Stimulated activated effector memory CD8-positive, alpha-beta T cell treated with anti-CD3 and anti-CD28 coated beads, Interleukin-12 subunit alpha, Interleukin-12 subunit beta, amount 100 ng/mL, for 72 hours (primary cell): ENCODE measurements at regions not wholly inside any gene's neighbourhood (a gene's known extent, or its start where the extent isn't known, plus 50 kb on each side); places are given as distances from the start of the nearest gene placed in this dataset.
"Not testable (repeated sequence)": the region's sequence is repeated elsewhere in the genome, so short reads cannot be mapped to it uniquely, and the experiment has no call there.

ENCODE experiments used
- ATAC-seq: fragments of 150-1000 bp; cut with Tn5 transposase; 2 replicates; pipeline ENCODE4 v1.10.0; 2021
- DNase-seq, 2 donors: peaks; one replicate each; pipeline ENCODE4 v3.0.0; 2021 to 2022; ENCODE audit warnings: low spot score in 2 of 2
- H3K27ac Mint-ChIP-seq: one replicate; pipeline ENCODE4 v1.8.0; 2022; ENCODE audit warnings: mild to moderate bottlenecking, mixed read lengths
- H3K36me3 Mint-ChIP-seq: one replicate; pipeline ENCODE4 v1.8.0; 2022; ENCODE audit warnings: mild to moderate bottlenecking, mixed read lengths
- H3K4me1 Mint-ChIP-seq: one replicate; pipeline ENCODE4 v1.8.0; 2022; ENCODE audit warnings: mixed read lengths
- H3K4me3 Mint-ChIP-seq: one replicate; pipeline ENCODE4 v1.8.0; 2022; ENCODE audit warnings: mild to moderate bottlenecking, mixed read lengths
- H3K9me3 Mint-ChIP-seq: one replicate; pipeline ENCODE4 v1.8.0; 2022; ENCODE audit warnings: mixed read lengths

GRCh38 chr13:83681547-83681946 is 200.7 kb downstream of the SLITRK1 start:
- Mint-ChIP-seq H3K27ac (no peak overlapping the region), H3K36me3 (no peaks in the 10 kb centered on the region), H3K9me3 (peaks cover 4% of the 10 kb centered on the region), H3K4me3 (no peak overlapping the region), H3K4me1 (no peaks in the 10 kb centered on the region)
- no peak for ATAC-seq
- DNase-seq = no peak

- H3K4me1 Mint-ChIP-seq = no peaks in the 10 kb centered on the region
- H3K4me3 Mint-ChIP-seq = no peak overlapping the region
- H3K27ac Mint-ChIP-seq = no peak overlapping the region
- DNase-seq = no peak
- ATAC-seq = no peak
- no peaks in the 10 kb centered on the region for H3K36me3 Mint-ChIP-seq
- peaks cover 3% of the 10 kb centered on the region for H3K9me3 Mint-ChIP-seq
Observed at GRCh38 chr13:83677985-83678384, 204.3 kb downstream of the SLITRK1 start.

DNA sequence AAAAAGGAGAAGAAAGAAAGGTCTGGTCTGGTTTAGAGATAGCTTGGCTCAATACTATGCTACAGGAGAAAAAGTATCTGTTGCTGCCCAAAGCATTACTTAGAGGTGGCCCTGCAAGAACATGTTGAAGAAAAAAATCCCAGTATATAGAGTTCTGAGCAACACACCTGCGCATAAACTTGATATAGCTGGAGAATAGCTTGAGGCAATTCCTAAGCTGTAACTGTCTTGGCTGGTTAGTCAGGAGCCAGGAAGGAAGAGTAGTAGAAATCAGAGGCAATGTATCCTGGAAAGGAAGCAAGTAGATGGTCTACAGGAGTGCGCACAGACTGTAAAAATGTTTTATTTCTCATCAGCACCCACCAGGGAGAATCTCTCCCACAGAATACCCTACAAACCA is 209.7 kb downstream of the SLITRK1 start:
- H3K27ac Mint-ChIP-seq = no peak overlapping the region
- no peaks in the 10 kb centered on the region for H3K36me3 Mint-ChIP-seq
- DNase-seq = no peak
- H3K4me3 Mint-ChIP-seq = no peak overlapping the region
- ATAC-seq = no peak
- H3K4me1 Mint-ChIP-seq = no peaks in the 10 kb centered on the region
- H3K9me3 Mint-ChIP-seq = peaks cover 13% of the 10 kb centered on the region

- Mint-ChIP-seq H3K9me3 (peaks cover 9% of the 10 kb centered on the region), H3K36me3 (no peaks in the 10 kb centered on the region), H3K4me1 (no peaks in the 10 kb centered on the region), H3K27ac (no peak overlapping the region), H3K4me3 (no peak overlapping the region)
- ATAC-seq (no peak), DNase-seq (no peak)
Observed at GRCh38 chr13:83667606-83668005, 214.7 kb downstream of the SLITRK1 start.

DNA sequence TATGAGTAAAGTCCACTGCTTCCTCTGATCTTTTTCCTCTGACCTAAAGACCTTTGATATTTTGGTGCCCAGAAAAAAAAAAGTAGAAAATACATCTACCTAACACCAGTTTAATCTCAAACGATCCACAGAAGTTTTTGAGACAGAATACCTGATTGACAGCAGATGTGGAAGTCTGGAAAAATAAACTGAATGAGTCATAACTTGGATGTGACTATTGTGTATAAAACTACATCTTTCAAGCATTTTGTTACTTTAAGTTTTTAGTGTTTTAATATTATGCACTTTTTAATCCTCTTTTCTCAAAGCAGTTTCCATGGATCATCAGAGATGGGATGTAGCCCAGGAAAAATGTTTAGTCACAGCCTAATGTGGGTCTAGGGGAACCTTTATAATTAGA is 216.1 kb downstream of the SLITRK1 start:
- peaks cover 9% of the 10 kb centered on the region for H3K9me3 Mint-ChIP-seq
- no peak overlapping the region for H3K4me3 Mint-ChIP-seq
- no peaks in the 10 kb centered on the region for H3K4me1 Mint-ChIP-seq
- H3K27ac Mint-ChIP-seq = no peak overlapping the region
- ATAC-seq (no peak), DNase-seq (no peak)
- H3K36me3 Mint-ChIP-seq = no peaks in the 10 kb centered on the region

DNA sequence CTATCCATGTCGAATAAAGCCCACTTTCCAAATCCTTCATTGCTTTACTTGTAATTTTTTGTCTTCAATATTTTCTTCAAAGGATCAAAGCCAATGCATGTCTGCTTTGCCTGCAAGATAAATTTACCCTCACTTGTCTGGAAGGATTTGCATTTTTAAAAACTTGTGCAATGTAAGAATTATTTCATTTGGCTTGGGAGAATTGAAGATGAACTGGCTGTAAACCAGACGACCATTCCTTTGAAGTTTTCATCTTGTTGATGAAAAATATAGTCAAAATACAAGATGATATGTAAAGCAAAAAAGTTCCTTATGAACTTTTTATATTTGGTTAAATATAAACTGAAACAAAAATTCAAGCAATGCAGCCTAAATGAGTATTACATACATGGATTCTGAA is 225.0 kb downstream of the SLITRK1 start:
- Mint-ChIP-seq H3K36me3 (no peaks in the 10 kb centered on the region), H3K4me3 (no peak overlapping the region), H3K27ac (no peak overlapping the region), H3K9me3 (no peaks in the 10 kb centered on the region), H3K4me1 (no peaks in the 10 kb centered on the region)
- DNase-seq (no peak), ATAC-seq (no peak)

GRCh38 chr13:83642617-83643016 is 239.7 kb downstream of the SLITRK1 start:
- H3K9me3 Mint-ChIP-seq = peaks cover 20% of the 10 kb centered on the region
- not testable (repeated sequence) for H3K4me1 Mint-ChIP-seq, H3K27ac Mint-ChIP-seq, DNase-seq, ATAC-seq, H3K36me3 Mint-ChIP-seq, H3K4me3 Mint-ChIP-seq

DNA sequence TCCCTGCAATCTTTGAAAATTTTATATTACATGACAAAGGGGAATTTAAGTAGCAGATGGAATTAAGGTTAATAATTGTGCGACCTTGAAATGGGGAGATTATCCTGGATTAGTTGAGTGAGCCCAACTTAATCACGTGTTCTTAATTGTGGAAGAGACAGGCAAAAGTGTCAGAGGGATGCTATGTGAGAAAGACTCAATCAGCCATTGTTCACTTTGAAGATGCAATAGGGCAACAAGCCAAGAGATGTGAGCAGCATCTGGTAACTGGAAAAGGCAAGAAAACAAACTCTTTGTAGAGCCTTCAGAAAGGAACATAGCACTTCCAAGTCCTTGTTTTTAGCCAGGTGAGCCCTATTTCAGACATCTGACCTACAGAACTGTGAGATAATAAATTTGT is 247.7 kb downstream of the SLITRK1 start:
- H3K4me1 Mint-ChIP-seq = no peaks in the 10 kb centered on the region
- H3K27ac Mint-ChIP-seq = no peak overlapping the region
- no peaks in the 10 kb centered on the region for H3K36me3 Mint-ChIP-seq
- DNase-seq (no peak), ATAC-seq (no peak)
- no peak overlapping the region for H3K4me3 Mint-ChIP-seq
- peaks cover 3% of the 10 kb centered on the region for H3K9me3 Mint-ChIP-seq

GRCh38 chr13:83633746-83634145 is 248.5 kb downstream of the SLITRK1 start:
- Mint-ChIP-seq H3K4me1 (no peaks in the 10 kb centered on the region), H3K27ac (no peak overlapping the region), H3K36me3 (no peaks in the 10 kb centered on the region), H3K9me3 (no peaks in the 10 kb centered on the region), H3K4me3 (no peak overlapping the region)
- ATAC-seq (no peak), DNase-seq (no peak)

DNA sequence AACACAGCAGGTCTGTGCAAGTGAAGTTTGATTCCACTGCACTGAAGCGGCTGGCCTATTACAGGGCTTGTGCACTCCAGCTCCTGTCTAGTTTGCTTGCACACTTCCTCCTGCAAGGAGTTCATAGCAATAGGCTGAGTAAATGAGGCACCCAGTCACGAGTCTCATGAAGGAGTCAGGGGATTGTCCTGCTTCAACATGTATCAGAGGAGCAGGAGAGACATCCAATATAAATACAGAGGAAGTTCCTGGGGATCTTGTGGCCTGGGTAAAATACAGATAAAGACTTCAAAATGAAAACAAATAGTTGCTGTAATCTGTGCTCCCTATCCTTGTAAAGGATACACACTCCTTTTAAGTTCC is 259.9 kb downstream of the SLITRK1 start:
- no peak for ATAC-seq
- Mint-ChIP-seq H3K9me3 (no peaks in the 10 kb centered on the region), H3K36me3 (no peaks in the 10 kb centered on the region), H3K4me1 (no peaks in the 10 kb centered on the region), H3K27ac (no peak overlapping the region), H3K4me3 (no peak overlapping the region)
- DNase-seq = no peak

DNA sequence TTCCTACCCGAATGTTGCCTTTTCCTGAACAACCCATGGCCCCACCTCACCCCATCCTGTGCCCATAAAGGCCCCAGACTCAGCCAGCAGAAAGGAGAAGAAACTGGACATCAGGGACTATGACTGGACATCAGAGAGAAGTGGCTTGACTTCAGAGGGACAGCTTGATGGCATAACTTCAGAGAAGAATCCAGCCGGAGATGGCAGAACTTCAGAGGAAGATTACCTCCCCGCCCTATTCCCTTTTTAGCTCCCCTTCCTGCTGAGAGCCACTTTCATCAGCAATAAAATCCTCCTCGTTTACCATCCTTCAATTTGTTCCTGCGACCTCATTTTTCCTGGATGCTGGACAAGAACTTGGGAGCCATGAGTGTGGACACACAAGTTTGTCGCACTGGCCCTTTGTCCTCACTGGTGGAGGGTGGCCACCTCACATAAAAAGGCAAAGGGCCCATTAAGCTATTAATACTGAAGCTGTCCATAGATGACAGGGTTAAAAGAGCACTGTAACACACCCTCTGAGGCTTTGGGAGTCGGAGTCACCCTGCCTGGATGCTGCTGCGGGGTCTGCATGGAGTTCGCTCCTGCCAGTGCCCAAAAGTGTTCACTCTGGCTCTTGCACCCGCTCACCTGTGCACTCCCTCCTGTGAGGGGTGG is 260.4 kb downstream of the SLITRK1 start:
- H3K36me3 Mint-ChIP-seq = no peaks in the 10 kb centered on the region
- DNase-seq (no peak), ATAC-seq (no peak)
- no peaks in the 10 kb centered on the region for H3K9me3 Mint-ChIP-seq
- H3K4me1 Mint-ChIP-seq = no peaks in the 10 kb centered on the region
- H3K4me3 Mint-ChIP-seq = no peak overlapping the region
- no peak overlapping the region for H3K27ac Mint-ChIP-seq

DNA sequence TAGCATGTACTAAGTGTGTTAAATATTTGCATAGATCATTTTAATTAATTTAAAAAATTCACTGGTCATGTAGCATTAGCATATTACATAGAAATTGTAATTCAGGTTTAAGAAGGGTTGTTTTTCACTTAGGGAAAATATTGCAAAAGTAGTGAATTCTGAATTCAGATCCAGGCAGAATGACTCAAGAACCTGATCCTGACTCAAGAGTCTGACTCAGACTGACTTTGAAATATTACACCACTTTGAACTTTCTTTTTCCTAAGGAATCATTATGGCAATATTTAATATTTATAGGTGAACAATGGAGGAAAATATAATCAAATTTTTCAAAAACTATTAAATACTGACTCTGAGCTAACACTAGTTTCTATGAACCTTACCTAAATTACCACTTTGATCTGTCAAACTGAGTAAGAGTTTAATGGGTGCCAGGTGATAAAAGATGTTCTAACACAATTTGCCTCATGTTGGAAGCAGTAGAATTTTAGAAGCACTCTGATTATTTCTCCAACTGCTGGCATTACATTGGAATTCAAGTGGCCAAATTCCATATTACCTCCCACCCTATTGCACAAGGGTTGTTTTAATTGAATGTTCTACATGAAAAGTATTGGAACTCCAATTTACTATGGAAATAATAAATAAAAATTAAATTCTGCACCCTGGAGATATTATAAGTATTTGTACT is 261.6 kb downstream of the SLITRK1 start:
- ATAC-seq = no peak
- H3K27ac Mint-ChIP-seq = no peak overlapping the region
- DNase-seq = no peak
- H3K36me3 Mint-ChIP-seq = no peaks in the 10 kb centered on the region
- H3K9me3 Mint-ChIP-seq = no peaks in the 10 kb centered on the region
- H3K4me3 Mint-ChIP-seq = no peak overlapping the region
- no peaks in the 10 kb centered on the region for H3K4me1 Mint-ChIP-seq

GRCh38 chr13:83618966-83619365 is 263.3 kb downstream of the SLITRK1 start:
- ATAC-seq (no peak), DNase-seq (no peak)
- Mint-ChIP-seq H3K9me3 (no peaks in the 10 kb centered on the region), H3K36me3 (no peaks in the 10 kb centered on the region), H3K27ac (no peak overlapping the region), H3K4me3 (no peak overlapping the region), H3K4me1 (no peaks in the 10 kb centered on the region)

GRCh38 chr13:83613524-83613923 is 268.8 kb downstream of the SLITRK1 start:
- ATAC-seq (no peak), DNase-seq (no peak)

DNA sequence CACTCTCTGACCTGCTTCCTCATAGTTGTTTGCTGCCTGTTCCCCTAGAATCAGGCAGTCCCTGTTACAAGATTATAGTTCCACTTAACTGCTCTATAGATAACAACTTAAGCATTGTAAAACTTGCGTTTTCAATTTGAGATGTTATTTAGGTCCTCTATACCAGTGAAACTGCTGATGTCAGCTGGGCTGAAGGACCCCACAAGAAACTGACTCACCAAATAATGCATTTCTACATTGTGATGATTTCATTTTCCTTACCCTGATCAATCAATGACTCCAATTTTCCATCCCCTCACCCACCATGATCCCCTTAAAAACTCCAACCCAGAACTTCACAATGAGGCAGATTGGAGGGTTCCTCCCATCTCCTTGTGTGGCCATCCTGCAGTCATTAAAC is 280.7 kb downstream of the SLITRK1 start:
- no peaks in the 10 kb centered on the region for H3K4me1 Mint-ChIP-seq
- no peak overlapping the region for H3K27ac Mint-ChIP-seq
- DNase-seq (no peak), ATAC-seq (no peak)
- H3K9me3 Mint-ChIP-seq = peaks cover 6% of the 10 kb centered on the region
- no peak overlapping the region for H3K4me3 Mint-ChIP-seq
- no peaks in the 10 kb centered on the region for H3K36me3 Mint-ChIP-seq

More at GRCh38 chr13:83613524-83613923, 268.8 kb downstream of the SLITRK1 start:
- Mint-ChIP-seq H3K27ac (no peak overlapping the region), H3K36me3 (peaks cover 5% of the 10 kb centered on the region), H3K9me3 (peaks cover 7% of the 10 kb centered on the region), H3K4me1 (no peaks in the 10 kb centered on the region), H3K4me3 (no peak overlapping the region)

DNA sequence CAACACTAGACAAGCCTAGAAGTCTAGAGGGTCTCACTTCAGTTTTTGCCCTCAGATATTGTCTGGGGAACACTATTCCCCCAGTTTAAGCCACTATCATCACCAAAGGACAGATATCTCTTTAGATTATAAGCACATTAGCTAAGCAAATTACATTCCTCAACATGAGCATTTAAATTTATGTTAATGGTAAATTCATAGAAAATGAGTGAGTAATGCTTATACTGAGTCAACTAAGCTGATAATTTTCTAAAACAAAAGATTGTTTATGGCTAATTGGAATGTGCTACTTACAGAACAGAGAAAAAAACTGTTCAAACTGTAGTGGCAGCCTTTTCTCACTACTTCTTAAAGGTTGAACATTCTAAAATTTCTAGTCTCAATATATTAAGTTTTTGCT is 290.2 kb downstream of the SLITRK1 start:
- Mint-ChIP-seq H3K4me3 (no peak overlapping the region), H3K4me1 (no peaks in the 10 kb centered on the region), H3K9me3 (peaks cover 3% of the 10 kb centered on the region), H3K27ac (no peak overlapping the region), H3K36me3 (no peaks in the 10 kb centered on the region)
- DNase-seq = no peak
- ATAC-seq = no peak
